Adrenal gland (tissue), 9 donors: ENCODE measurements at regions not wholly inside any gene's neighbourhood (a gene's known extent, or its start where the extent isn't known, plus 50 kb on each side); places are given as distances from the start of the nearest gene placed in this dataset.
"Not testable (repeated sequence)": the region's sequence is repeated elsewhere in the genome, so short reads cannot be mapped to it uniquely, and the experiment has no call there.

Source experiments
- DNase-seq, 7 donors: peaks; one replicate each; pipeline ENCODE4 v3.0.0-alpha.2; 2019 to 2020
- H3K27ac ChIP-seq, 5 donors: fragments of 200-600 bp; sonication (generic) in 4 of 5; 1 replicate in 3 of 5; 2 replicates in 2 of 5; pipeline versions ENCODE4 v1.5.1 to v1.8.0; 2016 to 2020; ENCODE audit warnings: mild to moderate bottlenecking in 1 of 5
- H3K27me3 ChIP-seq: fragments of 200-600 bp; 2 replicates; pipeline ENCODE4 v1.8.0; 2021
- H3K36me3 ChIP-seq, 2 donors: fragments of 200-600 bp; replicated peaks in 1 of 2; 1 replicate in 1 of 2; 2 replicates in 1 of 2; pipeline versions ENCODE4 v1.5.1 to v1.8.0; 2018 to 2022
- H3K4me1 ChIP-seq, 2 donors: fragments of 200-600 bp; replicated peaks in 1 of 2; 1 replicate in 1 of 2; 2 replicates in 1 of 2; pipeline versions ENCODE4 v1.5.1 to v1.8.0; 2018 to 2021
- H3K4me3 ChIP-seq, 4 donors: fragments of 200-600 bp; sonication (generic) in 3 of 4; one replicate each; pipeline ENCODE4 v1.5.1; 2016 to 2018
- H3K9me3 ChIP-seq, 3 donors: fragments of 200-600 bp; sonication (generic) in 1 of 3; replicated peaks in 1 of 3; 1 replicate in 2 of 3; 2 replicates in 1 of 3; pipeline versions ENCODE4 v1.5.1 to v1.8.0; 2016 to 2021
- POLR2A ChIP-seq, 2 donors: fragments of 450-650 bp; IDR thresholded peaks; one replicate each; pipeline ENCODE4 v1.6.1; 2017; ENCODE audit warnings: antibody characterized with exemption in 2 of 2, mild to moderate bottlenecking in 2 of 2, moderate library complexity in 1 of 2
- WGBS, 4 donors: extraction: QIAGEN DNeasy Blood & Tissue Kit in 2 of 4; methylation state at CpG; one replicate each; pipeline versions ENCODE4 v1.1.5 to v1.1.7; 2013 to 2017; 5-methylcytosine and 5-hydroxymethylcytosine counted together
- intact Hi-C, 2 donors: fragments of 100-400 bp; cut with DNase I; formaldehyde crosslinking; loops; one replicate each; pipeline versions ENCODE4 v1.14.1 to v1.15.0; 2022 to 2023
- TF ChIP-seq, protein P1 (sequence below), 6 experiments: fragments of 450-650 bp in 4 of 6; fragments of 200-600 bp in 2 of 6; sonication (generic) in 1 of 6; IDR thresholded peaks; 1 replicate in 5 of 6; 2 replicates in 1 of 6; pipeline versions ENCODE4 v1.5.1 to v1.8.0; 2016 to 2021; ENCODE audit warnings: antibody characterized with exemption in 6 of 6, mild to moderate bottlenecking in 2 of 6, moderate library complexity in 1 of 6
- donor health status: healthy with polysubstance abuse.
- donor health status: Bipolar disorder and iron deficiency.
- donor health status: DM: yes; HTN: yes; CAD: no.
- donor health status: DM: no; HTN: no; CAD: no.
- donor health status: DM: no; HTN: no; CAD: no.

DNA sequence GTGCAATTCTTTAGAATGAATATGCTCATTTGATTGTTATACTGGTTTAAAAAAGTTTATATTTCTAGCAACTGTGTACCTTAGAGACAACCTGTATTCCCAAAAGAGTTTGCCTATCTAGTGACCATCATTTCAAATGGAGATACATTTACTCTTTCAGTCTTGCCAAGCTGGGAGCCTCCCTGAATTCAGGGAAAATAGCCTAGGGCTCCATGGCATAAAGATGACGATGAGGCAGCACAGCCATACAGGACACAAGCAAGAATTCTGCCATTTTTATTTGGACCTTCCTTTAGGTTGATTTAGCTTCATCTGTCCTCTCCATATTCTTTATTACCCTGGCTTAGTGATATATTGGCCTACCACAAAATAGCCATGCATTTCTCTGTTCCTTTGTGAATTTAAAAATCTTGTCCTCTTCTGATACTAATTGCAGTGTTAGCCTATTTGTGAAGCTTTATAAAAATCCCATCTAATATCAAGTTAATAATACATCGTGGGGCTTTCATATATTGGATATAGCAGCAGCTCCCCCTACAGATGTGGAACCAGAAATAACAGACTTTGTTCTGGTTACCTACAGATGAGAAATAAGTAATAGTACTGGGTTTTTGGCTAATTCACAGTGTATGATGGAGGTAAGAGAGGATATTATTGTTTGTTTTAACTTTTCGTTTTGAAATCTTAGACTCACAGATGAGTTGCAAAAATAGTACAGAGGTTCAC, 1661.9 kb upstream of the PIK3C3 start:
- no peak for DNase-seq
- intact Hi-C loops, result no loop called here
- H3K9me3 ChIP-seq, result no peaks in the 10 kb centered on the region
- H3K36me3 ChIP-seq, result no peaks in the 10 kb centered on the region
- no peak overlapping the region for H3K4me3 ChIP-seq
- H3K27ac ChIP-seq, result no peak overlapping the region
- TF ChIP-seq, protein P1, sequence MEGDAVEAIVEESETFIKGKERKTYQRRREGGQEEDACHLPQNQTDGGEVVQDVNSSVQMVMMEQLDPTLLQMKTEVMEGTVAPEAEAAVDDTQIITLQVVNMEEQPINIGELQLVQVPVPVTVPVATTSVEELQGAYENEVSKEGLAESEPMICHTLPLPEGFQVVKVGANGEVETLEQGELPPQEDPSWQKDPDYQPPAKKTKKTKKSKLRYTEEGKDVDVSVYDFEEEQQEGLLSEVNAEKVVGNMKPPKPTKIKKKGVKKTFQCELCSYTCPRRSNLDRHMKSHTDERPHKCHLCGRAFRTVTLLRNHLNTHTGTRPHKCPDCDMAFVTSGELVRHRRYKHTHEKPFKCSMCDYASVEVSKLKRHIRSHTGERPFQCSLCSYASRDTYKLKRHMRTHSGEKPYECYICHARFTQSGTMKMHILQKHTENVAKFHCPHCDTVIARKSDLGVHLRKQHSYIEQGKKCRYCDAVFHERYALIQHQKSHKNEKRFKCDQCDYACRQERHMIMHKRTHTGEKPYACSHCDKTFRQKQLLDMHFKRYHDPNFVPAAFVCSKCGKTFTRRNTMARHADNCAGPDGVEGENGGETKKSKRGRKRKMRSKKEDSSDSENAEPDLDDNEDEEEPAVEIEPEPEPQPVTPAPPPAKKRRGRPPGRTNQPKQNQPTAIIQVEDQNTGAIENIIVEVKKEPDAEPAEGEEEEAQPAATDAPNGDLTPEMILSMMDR (IDR thresholded peaks at IDR 0.05), result no peak
- no peak for TF ChIP-seq POLR2A (IDR thresholded peaks at IDR 0.05)
- H3K27me3 ChIP-seq, result no peaks in the 10 kb centered on the region
- 26 to 31% (median 29%) methylated on average over 3 of the region's 3 CpGs for WGBS, 4 donors
- no peaks in the 10 kb centered on the region for H3K4me1 ChIP-seq

DNA sequence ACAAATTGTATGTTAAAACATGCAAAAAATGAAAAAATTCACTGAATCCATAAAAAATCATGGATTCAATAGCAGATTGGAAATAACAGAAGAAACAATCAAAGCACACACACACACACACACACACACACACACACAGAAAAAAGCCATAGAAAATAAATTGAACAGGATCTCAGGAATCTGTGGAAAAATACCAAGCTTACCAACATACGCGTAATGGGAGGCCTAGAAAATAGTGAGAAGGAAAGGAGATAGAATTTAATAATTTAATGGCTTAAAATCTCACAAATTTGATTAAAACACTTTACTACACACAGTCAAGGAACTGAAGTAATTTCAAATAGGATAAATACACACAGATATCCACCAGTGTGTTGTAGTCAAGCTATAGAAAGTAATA, 1671.5 kb upstream of the PIK3C3 start:
- WGBS, 4 donors, result 91 to 100% (median 95%) methylated on average over 2 of the region's 2 CpGs
- TF ChIP-seq, protein P1 (IDR thresholded peaks at IDR 0.05), result no peak
- TF ChIP-seq POLR2A (IDR thresholded peaks at IDR 0.05), result no peak
- Histone ChIP-seq H3K36me3 (no peaks in the 10 kb centered on the region), H3K4me3 (no peak overlapping the region), H3K27me3 (no peaks in the 10 kb centered on the region), H3K4me1 (no peaks in the 10 kb centered on the region), H3K27ac (no peak overlapping the region), H3K9me3 (no peaks in the 10 kb centered on the region)
- DNase-seq, result no peak
- intact Hi-C loops, result no loop called here

DNA sequence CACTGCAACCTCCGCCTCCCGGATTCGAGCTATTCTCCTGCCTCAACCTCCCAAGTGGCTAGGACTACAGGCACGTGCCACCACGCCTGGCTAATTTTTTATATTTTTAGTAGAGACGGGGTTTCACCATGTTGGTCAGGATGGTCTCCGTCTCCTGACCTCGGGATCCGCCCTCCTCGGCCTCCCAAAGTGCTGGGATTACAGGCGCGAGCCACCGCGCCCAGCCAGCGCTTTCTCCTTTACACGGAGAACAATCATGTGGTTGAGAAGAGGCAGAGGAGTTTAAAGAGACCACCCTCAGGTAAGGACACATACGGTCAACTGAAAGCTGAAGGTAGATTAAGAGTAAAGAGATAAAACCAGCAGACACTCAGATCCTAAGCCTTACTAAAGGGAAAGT, 1673.7 kb upstream of the PIK3C3 start:
- H3K36me3 ChIP-seq, H3K27me3 ChIP-seq, H3K4me3 ChIP-seq, H3K4me1 ChIP-seq, H3K27ac ChIP-seq, intact Hi-C loops, H3K9me3 ChIP-seq, DNase-seq: not testable (repeated sequence)
- WGBS, 4 donors, result 89 to 94% (median 91%) methylated on average over 17 of the region's 17 CpGs

DNA sequence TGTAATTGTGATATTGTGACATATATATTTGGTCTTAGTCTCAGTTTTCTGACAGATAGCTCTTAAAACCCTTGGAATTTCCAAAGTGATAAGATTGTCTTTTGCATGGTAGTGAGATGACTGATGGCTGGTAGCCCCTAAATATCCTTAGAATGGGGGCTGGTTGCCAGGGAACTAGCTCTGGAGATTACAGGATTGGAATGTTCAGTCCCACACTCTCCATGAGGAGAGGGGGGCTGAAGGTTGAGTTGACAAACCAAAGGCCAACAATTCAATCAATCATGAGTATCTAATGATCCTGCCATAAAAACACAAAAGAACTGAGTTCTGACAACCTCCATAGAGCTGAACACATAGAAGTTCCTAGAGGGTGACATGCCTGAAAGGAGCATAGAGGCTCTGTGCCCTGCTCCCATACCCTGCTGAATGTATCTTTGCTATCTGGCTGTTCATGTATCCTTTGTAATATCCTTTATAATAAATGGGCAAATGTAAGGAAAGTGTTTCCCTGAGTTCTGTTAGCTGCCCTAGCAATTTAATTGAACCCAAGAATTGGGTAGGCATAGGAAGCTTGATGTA, 1680.3 kb upstream of the PIK3C3 start:
- H3K9me3 ChIP-seq, result no peaks in the 10 kb centered on the region
- TF ChIP-seq POLR2A (IDR thresholded peaks at IDR 0.05), result no peak
- TF ChIP-seq, protein P1 (IDR thresholded peaks at IDR 0.05), result no peak

More for the DNA sequence above, 1680.3 kb upstream of the PIK3C3 start:
- H3K27me3 ChIP-seq, result no peaks in the 10 kb centered on the region
- no peaks in the 10 kb centered on the region for H3K4me1 ChIP-seq
- DNase-seq, result no peak
- no peak overlapping the region for H3K4me3 ChIP-seq
- intact Hi-C loops, result no loop called here
- H3K36me3 ChIP-seq, result no peaks in the 10 kb centered on the region
- H3K27ac ChIP-seq, result no peak overlapping the region
